CD14-positive monocyte (primary cell): ENCODE measurements at regions not wholly inside any gene's neighbourhood (a gene's known extent, or its start where the extent isn't known, plus 50 kb on each side); places are given as distances from the start of the nearest gene placed in this dataset.

Source experiments
- DNase-seq, 3 donors: peaks; one replicate each; pipeline ENCODE4 v3.0.0-alpha.2; 2011 to 2022
- H2AFZ ChIP-seq: 2 replicates; pipeline ENCODE4 v1.6.0; 2012; ENCODE audit warnings: mild to moderate bottlenecking, low read depth, low read length, inconsistent platforms; ENCODE audit not compliant: insufficient read depth, poor library complexity, severe bottlenecking
- H3K27ac ChIP-seq, 2 donors: 1 replicate in 1 of 2; 2 replicates in 1 of 2; pipeline ENCODE4 v1.5.1; 2012 to 2013; ENCODE audit warnings: low read length in 2 of 2, control low read depth in 1 of 2, inconsistent platforms in 1 of 2, low read depth in 1 of 2, mild to moderate bottlenecking in 1 of 2
- H3K27me3 ChIP-seq, 2 donors: one replicate each; pipeline versions ENCODE4 v1.6.0 to v1.6.1; 2011 to 2013; ENCODE audit warnings: low read length in 2 of 2; ENCODE audit not compliant: control insufficient read depth in 2 of 2, insufficient read depth in 2 of 2
- H3K36me3 ChIP-seq, 2 donors: replicated peaks in 1 of 2; 1 replicate in 1 of 2; 2 replicates in 1 of 2; pipeline versions ENCODE4 v1.5.1 to v1.6.1; 2012 to 2013; ENCODE audit warnings: low read length in 2 of 2, control low read depth in 1 of 2, inconsistent platforms in 1 of 2, mild to moderate bottlenecking in 1 of 2; ENCODE audit not compliant: insufficient read depth in 2 of 2, control insufficient read depth in 1 of 2
- H3K4me1 ChIP-seq, 2 donors: 1 replicate in 1 of 2; 2 replicates in 1 of 2; pipeline versions ENCODE4 v1.5.1 to v1.6.1; 2012 to 2013; ENCODE audit warnings: low read length in 2 of 2, control low read depth in 1 of 2, inconsistent platforms in 1 of 2, mild to moderate bottlenecking in 1 of 2, moderate library complexity in 1 of 2; ENCODE audit not compliant: insufficient read depth in 2 of 2, control insufficient read depth in 1 of 2
- H3K4me2 ChIP-seq: replicated peaks from 2 replicates; pipeline ENCODE3; 2012; ENCODE audit warnings: low read length, moderate library complexity, mild to moderate bottlenecking; ENCODE audit not compliant: poor library complexity, severe bottlenecking; ENCODE audit errors: extremely low read depth
- H3K4me3 ChIP-seq, 3 experiments: fragments of 200-600 bp in 1 of 3; sonication (generic) in 1 of 3; replicated peaks in 1 of 3; 1 replicate in 2 of 3; 2 replicates in 1 of 3; pipeline ENCODE4 v1.5.1; 2011 to 2013; ENCODE audit warnings: low read length in 3 of 3, mild to moderate bottlenecking in 3 of 3, control low read depth in 2 of 3, low read depth in 2 of 3, inconsistent platforms in 1 of 3, moderate library complexity in 1 of 3
- H3K79me2 ChIP-seq: 2 replicates; pipeline ENCODE4 v1.6.0; 2012; ENCODE audit warnings: mild to moderate bottlenecking, control low read depth, inconsistent platforms, low read length, moderate library complexity; ENCODE audit not compliant: insufficient read depth
- H3K9ac ChIP-seq: 2 replicates; pipeline ENCODE4 v1.6.0; 2017; ENCODE audit warnings: low read length, mild to moderate bottlenecking; ENCODE audit not compliant: insufficient read depth, poor library complexity, severe bottlenecking
- H3K9me3 ChIP-seq, 2 donors: replicated peaks in 1 of 2; 1 replicate in 1 of 2; 2 replicates in 1 of 2; pipeline versions ENCODE4 v1.5.1 to v1.6.1; 2012 to 2013; ENCODE audit warnings: low read length in 2 of 2, control low read depth in 1 of 2; ENCODE audit not compliant: control insufficient read depth in 1 of 2, insufficient read depth in 1 of 2
- H4K20me1 ChIP-seq: 2 replicates; pipeline ENCODE4 v1.6.0; 2012; ENCODE audit warnings: mild to moderate bottlenecking, low read length, control low read depth, moderate library complexity; ENCODE audit not compliant: insufficient read depth
- H3K27ac Mint-ChIP-seq, 7 donors: one replicate each; pipeline ENCODE4 v1.8.0; 2020; ENCODE audit warnings: mild to moderate bottlenecking in 7 of 7, mixed read lengths in 7 of 7, moderate library complexity in 6 of 7, inconsistent platforms in 2 of 7
- H3K27me3 Mint-ChIP-seq, 3 donors: one replicate each; pipeline ENCODE4 v1.8.0; 2021 to 2022; ENCODE audit warnings: low read depth in 3 of 3, mild to moderate bottlenecking in 3 of 3, mixed read lengths in 3 of 3, moderate library complexity in 3 of 3, inconsistent platforms in 1 of 3
- H3K36me3 Mint-ChIP-seq, 2 donors: one replicate each; pipeline ENCODE4 v1.8.0; 2020; ENCODE audit warnings: mixed read lengths in 2 of 2, inconsistent platforms in 1 of 2, mild to moderate bottlenecking in 1 of 2
- H3K4me1 Mint-ChIP-seq: one replicate; pipeline ENCODE4 v1.8.0; 2020; ENCODE audit warnings: mild to moderate bottlenecking, mixed read lengths
- H3K4me3 Mint-ChIP-seq, 2 donors: one replicate each; pipeline ENCODE4 v1.8.0; 2020; ENCODE audit warnings: mild to moderate bottlenecking in 2 of 2, mixed read lengths in 2 of 2, moderate library complexity in 1 of 2
- H3K9me3 Mint-ChIP-seq, 7 donors: one replicate each; pipeline ENCODE4 v1.8.0; 2020 to 2022; ENCODE audit warnings: mixed read lengths in 7 of 7, mild to moderate bottlenecking in 6 of 7, moderate library complexity in 6 of 7, inconsistent platforms in 2 of 7
- CTCF ChIP-seq: fragments of 200-600 bp; IDR thresholded peaks from one replicate; pipeline ENCODE4 v1.8.0; 2022; ENCODE audit warnings: antibody characterized with exemption, mild to moderate bottlenecking
- WGBS: methylation state at CpG from one replicate; pipeline ENCODE4 v1.1.5; 2013; ENCODE audit warnings: missing lambda C conversion rate; ENCODE audit not compliant: insufficient coverage; 5-methylcytosine and 5-hydroxymethylcytosine counted together
- intact Hi-C, 2 donors: fragments of 100-400 bp; cut with micrococcal nuclease; formaldehyde crosslinking; loops; one replicate each; pipeline versions ENCODE4 v1.15.0 to v1.15.1; 2023

GRCh38 chr3:106768941-106769480 is 608.2 kb upstream of the CCDC54 start:
- Histone ChIP-seq H3K4me2 (no peak overlapping the region), H2AFZ (no peak overlapping the region), H3K36me3 (no peaks in the 10 kb centered on the region), H3K79me2 (no peaks in the 10 kb centered on the region), H3K4me1 (no peaks in the 10 kb centered on the region), H4K20me1 (no peaks in the 10 kb centered on the region), H3K9me3 (peaks cover 0 to 7% of the 10 kb centered on the region in 2 donors), H3K27ac (no peak overlapping the region), H3K4me3 (no peak overlapping the region), H3K27me3 (no peaks in the 10 kb centered on the region), H3K9ac (no peak overlapping the region)
- intact Hi-C loops: no loop called here
- H3K9me3 Mint-ChIP-seq: peaks cover 0 to 4% (median 2%) of the 10 kb centered on the region in 7 donors
- no peak for TF ChIP-seq CTCF
- H3K4me3 Mint-ChIP-seq: no peak overlapping the region
- DNase-seq: no peak
- no peaks in the 10 kb centered on the region for H3K27me3 Mint-ChIP-seq
- no peaks in the 10 kb centered on the region for H3K4me1 Mint-ChIP-seq
- no peak overlapping the region for H3K27ac Mint-ChIP-seq
- no peaks in the 10 kb centered on the region for H3K36me3 Mint-ChIP-seq

DNA sequence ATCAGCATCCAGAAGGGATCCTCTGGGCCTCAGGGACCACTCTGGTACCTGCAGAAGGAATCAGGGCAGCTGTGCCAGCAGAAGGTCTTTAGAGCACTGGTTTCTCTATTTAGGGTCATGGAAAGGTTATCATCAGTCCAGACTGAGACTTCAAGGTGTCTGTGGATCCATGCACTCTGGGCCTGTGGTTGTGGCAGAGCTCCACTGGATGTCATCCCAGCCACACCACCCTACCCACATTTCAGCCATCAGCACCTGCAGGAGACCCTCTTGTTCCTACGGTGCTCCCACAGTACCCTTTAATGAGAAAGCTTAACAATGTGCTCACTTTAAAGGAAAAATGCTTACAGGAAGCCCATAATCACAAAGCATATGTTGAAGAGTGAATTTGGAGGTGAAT is 603.4 kb upstream of the CCDC54 start:
- no peak overlapping the region for H3K27ac Mint-ChIP-seq
- no peaks in the 10 kb centered on the region for H3K4me1 ChIP-seq
- H3K4me3 Mint-ChIP-seq: no peak overlapping the region
- H3K79me2 ChIP-seq: no peaks in the 10 kb centered on the region
- H3K4me1 Mint-ChIP-seq: no peaks in the 10 kb centered on the region
- H3K27me3 ChIP-seq: no peaks in the 10 kb centered on the region
- peaks cover 0 to 3% of the 10 kb centered on the region in 2 donors for H3K9me3 ChIP-seq
- peaks cover 0 to 4% (median 2%) of the 10 kb centered on the region in 7 donors for H3K9me3 Mint-ChIP-seq
- H3K36me3 Mint-ChIP-seq: no peaks in the 10 kb centered on the region
- H3K4me3 ChIP-seq: no peak overlapping the region
- no peak overlapping the region for H3K27ac ChIP-seq
- no peak for DNase-seq
- no peaks in the 10 kb centered on the region for H3K36me3 ChIP-seq
- H2AFZ ChIP-seq: no peak overlapping the region
- no CpG with 5 or more reads among the region's 1 CpG for WGBS
- no peak overlapping the region for H3K9ac ChIP-seq
- no peak for TF ChIP-seq CTCF
- no peaks in the 10 kb centered on the region for H4K20me1 ChIP-seq
- intact Hi-C loops: no loop called here
- no peaks in the 10 kb centered on the region for H3K27me3 Mint-ChIP-seq
- no peak overlapping the region for H3K4me2 ChIP-seq
